Neural cell (in vitro differentiated cells): ENCODE measurements at regions not wholly inside any gene's neighbourhood (a gene's known extent, or its start where the extent isn't known, plus 50 kb on each side); places are given as distances from the start of the nearest gene placed in this dataset.

Experiments
- H2AFZ ChIP-seq: fragments of 200-600, 300-800 bp; sonication (generic), shearing (Covaris generic); 2 replicates; pipeline ENCODE4 v1.6.0; 2014; ENCODE audit warnings: low read depth, mild to moderate bottlenecking, antibody characterized with exemption, low read length, moderate library complexity
- H3F3A ChIP-seq: fragments of 200-600 bp; shearing (Covaris generic); 2 replicates; pipeline ENCODE4 v1.6.1; 2016; ENCODE audit warnings: mild to moderate bottlenecking, moderate library complexity, mixed read lengths, antibody characterized with exemption, low read length; ENCODE audit not compliant: insufficient read depth, poor library complexity, severe bottlenecking
- H3K27ac ChIP-seq: fragments of 200-600, 300-800 bp; sonication (generic), shearing (Covaris generic); 2 replicates; pipeline ENCODE4 v1.5.1; 2014; ENCODE audit warnings: mild to moderate bottlenecking, low read length, moderate library complexity
- H3K27me3 ChIP-seq: fragments of 300-800, 200-600 bp; sonication (generic), shearing (Covaris generic); 2 replicates; pipeline ENCODE4 v1.6.0; 2014; ENCODE audit warnings: mild to moderate bottlenecking, low read depth, low read length, moderate library complexity; ENCODE audit not compliant: insufficient read depth
- H3K36me3 ChIP-seq: fragments of 300-800, 200-600 bp; sonication (generic), shearing (Covaris generic); 2 replicates; pipeline ENCODE4 v1.5.1; 2014; ENCODE audit warnings: mild to moderate bottlenecking, antibody characterized with exemption, low read length, moderate library complexity; ENCODE audit not compliant: insufficient read depth
- H3K4me2 ChIP-seq: fragments of 300-800, 200-600 bp; sonication (generic), shearing (Covaris generic); 2 replicates; pipeline ENCODE4 v1.6.0; 2014; ENCODE audit warnings: mild to moderate bottlenecking, low read length
- H3K4me3 ChIP-seq: fragments of 300-800, 200-600 bp; sonication (generic), shearing (Covaris generic); 2 replicates; pipeline ENCODE4 v1.5.1; 2014; ENCODE audit warnings: mild to moderate bottlenecking, low read length, moderate library complexity
- H3K79me2 ChIP-seq: fragments of 200-600 bp; shearing (Covaris generic); replicated peaks from 2 replicates; pipeline ENCODE4 v1.6.0; 2014; ENCODE audit warnings: mild to moderate bottlenecking, low read length, moderate library complexity; ENCODE audit not compliant: insufficient read depth
- H3K9ac ChIP-seq: fragments of 300-800, 200-600 bp; sonication (generic), shearing (Covaris generic); 2 replicates; pipeline ENCODE4 v1.6.1; 2016; ENCODE audit warnings: mild to moderate bottlenecking, low read length, mixed read lengths
- H3K9me2 ChIP-seq: fragments of 200-600 bp; shearing (Covaris generic); 2 replicates; pipeline ENCODE4 v1.6.1; 2016; ENCODE audit warnings: mild to moderate bottlenecking, low read length, mixed read lengths; ENCODE audit not compliant: insufficient read depth
- H3K9me3 ChIP-seq: fragments of 200-600, 300-800 bp; sonication (generic), shearing (Covaris generic); 2 replicates; pipeline ENCODE4 v1.6.1; 2016; ENCODE audit warnings: mild to moderate bottlenecking, mixed run types, low read length, moderate library complexity, mixed read lengths
- H4K20me1 ChIP-seq: fragments of 200-600 bp; shearing (Covaris generic); 2 replicates; pipeline ENCODE4 v1.6.1; 2016; ENCODE audit warnings: mild to moderate bottlenecking, mixed run types; ENCODE audit not compliant: insufficient read depth
- CTCF ChIP-seq: fragments of 450-650 bp; IDR thresholded peaks from 2 replicates; pipeline ENCODE4 v1.5.1; 2014; ENCODE audit warnings: antibody characterized with exemption, mild to moderate bottlenecking, moderate library complexity; ENCODE audit not compliant: poor library complexity, severe bottlenecking
- EP300 ChIP-seq: fragments of 450-650 bp; conservative IDR thresholded peaks from 2 replicates; pipeline ENCODE4 v1.6.1; 2014; ENCODE audit warnings: antibody characterized with exemption, mild to moderate bottlenecking, moderate library complexity; ENCODE audit not compliant: poor library complexity, severe bottlenecking
- EZH2 ChIP-seq: fragments of 200-600, 300-800 bp; shearing (Covaris generic), sonication (generic); IDR thresholded peaks from 2 replicates; pipeline ENCODE4 v1.6.1; 2014; ENCODE audit warnings: antibody characterized with exemption, low read length, borderline replicate concordance, mild to moderate bottlenecking; ENCODE audit not compliant: insufficient read depth, poor library complexity, severe bottlenecking
- MXI1 ChIP-seq: fragments of 450-650 bp; conservative IDR thresholded peaks from 2 replicates; pipeline ENCODE4 v1.6.1; 2014; ENCODE audit warnings: antibody characterized with exemption, mild to moderate bottlenecking; ENCODE audit not compliant: poor library complexity, severe bottlenecking
- POLR2AphosphoS5 ChIP-seq: IDR thresholded peaks from 2 replicates; pipeline ENCODE4 v1.6.1; 2012
- RAD21 ChIP-seq: fragments of 450-650 bp; conservative IDR thresholded peaks from 2 replicates; pipeline ENCODE4 v1.6.1; 2014; ENCODE audit warnings: antibody characterized with exemption, mild to moderate bottlenecking, moderate library complexity
- REST ChIP-seq: IDR thresholded peaks from 2 replicates; pipeline ENCODE4 v1.6.1; 2012; ENCODE audit warnings: borderline replicate concordance
- SMC3 ChIP-seq: fragments of 450-650 bp; conservative IDR thresholded peaks from 2 replicates; pipeline ENCODE4 v1.6.1; 2014; ENCODE audit warnings: antibody characterized with exemption, mild to moderate bottlenecking, moderate library complexity; ENCODE audit not compliant: poor library complexity
- TAF1 ChIP-seq: IDR thresholded peaks from 2 replicates; pipeline ENCODE4 v1.6.1; 2012; ENCODE audit warnings: low read depth

- Histone ChIP-seq H4K20me1 (no peaks in the 10 kb centered on the region), H3K9ac (no peak overlapping the region), H3K4me2 (no peak overlapping the region), H3K27ac (no peak overlapping the region), H3K4me3 (no peak overlapping the region), H3K27me3 (no peaks in the 10 kb centered on the region), H2AFZ (no peak overlapping the region), H3K36me3 (no peaks in the 10 kb centered on the region), H3K9me2 (no peaks in the 10 kb centered on the region), H3F3A (no peaks in the 10 kb centered on the region), H3K9me3 (no peaks in the 10 kb centered on the region), H3K79me2 (no peaks in the 10 kb centered on the region)
- TF ChIP-seq RAD21 (no peak), CTCF (no peak), EZH2 (no peak), TAF1 (no peak), REST (no peak), MXI1 (no peak), EP300 (no peak), SMC3 (no peak), POLR2AphosphoS5 (no peak)
Observed at GRCh38 chr6:40901322-40902055, 137.5 kb downstream of the UNC5CL start.

GRCh38 chr6:40900791-40901190 lies 138.2 kb downstream of the UNC5CL start:
- TF ChIP-seq EZH2 (no peak), REST (no peak), SMC3 (no peak), MXI1 (no peak), RAD21 (no peak), CTCF (no peak), POLR2AphosphoS5 (no peak), TAF1 (no peak), EP300 (no peak)
- Histone ChIP-seq H3K79me2 (no peaks in the 10 kb centered on the region), H3K27me3 (no peaks in the 10 kb centered on the region), H2AFZ (no peak overlapping the region), H3K4me2 (no peak overlapping the region), H3F3A (no peaks in the 10 kb centered on the region), H3K36me3 (no peaks in the 10 kb centered on the region), H3K9ac (no peak overlapping the region), H3K9me2 (no peaks in the 10 kb centered on the region), H3K4me3 (no peak overlapping the region), H3K27ac (no peak overlapping the region), H4K20me1 (no peaks in the 10 kb centered on the region), H3K9me3 (no peaks in the 10 kb centered on the region)
